ENCODE measurements at regions not wholly inside any gene's neighbourhood (a gene's known extent, or its start where the extent isn't known, plus 50 kb on each side); places are given as distances from the start of the nearest gene placed in this dataset.
A peak's percentile ranks its signal among the peaks of the same experiment; 100 is the strongest.
"Not testable (repeated sequence)": the region's sequence is repeated elsewhere in the genome, so short reads cannot be mapped to it uniquely, and the experiment has no call there.

- H3K36me3 ChIP-seq (ENCODE audit: control insufficient read depth in 1 of 2, insufficient read depth in 2 of 2, low read length in 2 of 2); H3K4me1 ChIP-seq (ENCODE audit: control insufficient read depth in 1 of 2, insufficient read depth in 2 of 2, low read length in 2 of 2); H3K4me3 ChIP-seq (ENCODE audit: low read depth in 1 of 2, low read length in 2 of 2); H3K9me3 ChIP-seq (ENCODE audit: control insufficient read depth in 1 of 2, low read length in 2 of 2); H3K27ac ChIP-seq (ENCODE audit: low read depth, low read length); H3K27me3 ChIP-seq (ENCODE audit: control insufficient read depth in 1 of 2, insufficient read depth in 2 of 2, low read length in 2 of 2); H3K9ac ChIP-seq (ENCODE audit: low read depth in 1 of 2, low read length in 2 of 2): not testable (repeated sequence)
Observed at GRCh38 chr1:244334315-244334714, 117.4 kb downstream of the ADSS2 start.

GRCh38 chr1:244334842-244335241 is 116.9 kb downstream of the ADSS2 start:
- H3K9ac ChIP-seq (ENCODE audit: low read depth in 1 of 2, low read length in 2 of 2); H3K9me3 ChIP-seq (ENCODE audit: control insufficient read depth in 1 of 2, low read length in 2 of 2); H3K27ac ChIP-seq (ENCODE audit: low read depth, low read length); H3K27me3 ChIP-seq (ENCODE audit: control insufficient read depth in 1 of 2, insufficient read depth in 2 of 2, low read length in 2 of 2); H3K4me1 ChIP-seq (ENCODE audit: control insufficient read depth in 1 of 2, insufficient read depth in 2 of 2, low read length in 2 of 2); H3K36me3 ChIP-seq (ENCODE audit: control insufficient read depth in 1 of 2, insufficient read depth in 2 of 2, low read length in 2 of 2); H3K4me3 ChIP-seq (ENCODE audit: low read depth in 1 of 2, low read length in 2 of 2): not testable (repeated sequence)

GRCh38 chr1:244335456-244335855 is 116.3 kb downstream of the ADSS2 start:
- no peaks in the 10 kb centered on the region for H3K36me3 ChIP-seq (ENCODE audit: control insufficient read depth in 1 of 2, insufficient read depth in 2 of 2, low read length in 2 of 2)
- H3K9ac ChIP-seq (ENCODE audit: low read depth in 1 of 2, low read length in 2 of 2) = no peak overlapping the region
- H3K9me3 ChIP-seq (ENCODE audit: control insufficient read depth in 1 of 2, low read length in 2 of 2) = no peaks in the 10 kb centered on the region
- peak overlapping the region in 1 of 2 donors; percentile 51 for H3K4me3 ChIP-seq (ENCODE audit: low read depth in 1 of 2, low read length in 2 of 2)
- H3K27ac ChIP-seq (ENCODE audit: low read depth, low read length) = no peak overlapping the region
- H3K27me3 ChIP-seq (ENCODE audit: control insufficient read depth in 1 of 2, insufficient read depth in 2 of 2, low read length in 2 of 2) = no peaks in the 10 kb centered on the region
- peaks cover 0 to 8% of the 10 kb centered on the region in 2 donors for H3K4me1 ChIP-seq (ENCODE audit: control insufficient read depth in 1 of 2, insufficient read depth in 2 of 2, low read length in 2 of 2)

GRCh38 chr1:244336232-244336899 is 115.3 kb downstream of the ADSS2 start:
- Histone ChIP-seq H3K9ac (ENCODE audit: low read depth in 1 of 2, low read length in 2 of 2) (no peak overlapping the region), H3K4me3 (ENCODE audit: low read depth in 1 of 2, low read length in 2 of 2) (no peak overlapping the region), H3K36me3 (ENCODE audit: control insufficient read depth in 1 of 2, insufficient read depth in 2 of 2, low read length in 2 of 2) (no peaks in the 10 kb centered on the region), H3K27ac (ENCODE audit: low read depth, low read length) (no peak overlapping the region), H3K27me3 (ENCODE audit: control insufficient read depth in 1 of 2, insufficient read depth in 2 of 2, low read length in 2 of 2) (no peaks in the 10 kb centered on the region), H3K4me1 (ENCODE audit: control insufficient read depth in 1 of 2, insufficient read depth in 2 of 2, low read length in 2 of 2) (peaks cover 3 to 9% of the 10 kb centered on the region in 2 donors), H3K9me3 (ENCODE audit: control insufficient read depth in 1 of 2, low read length in 2 of 2) (no peaks in the 10 kb centered on the region)

- H3K9me3 ChIP-seq (ENCODE audit: control insufficient read depth in 1 of 2, low read length in 2 of 2) = no peaks in the 10 kb centered on the region
- H3K9ac ChIP-seq (ENCODE audit: low read depth in 1 of 2, low read length in 2 of 2) = no peak overlapping the region
- H3K4me1 ChIP-seq (ENCODE audit: control insufficient read depth in 1 of 2, insufficient read depth in 2 of 2, low read length in 2 of 2) = peaks cover 10 to 17% of the 10 kb centered on the region in 2 donors
- H3K4me3 ChIP-seq (ENCODE audit: low read depth in 1 of 2, low read length in 2 of 2) = no peak overlapping the region
- H3K27ac ChIP-seq (ENCODE audit: low read depth, low read length) = no peak overlapping the region
- H3K27me3 ChIP-seq (ENCODE audit: control insufficient read depth in 1 of 2, insufficient read depth in 2 of 2, low read length in 2 of 2) = no peaks in the 10 kb centered on the region
- H3K36me3 ChIP-seq (ENCODE audit: control insufficient read depth in 1 of 2, insufficient read depth in 2 of 2, low read length in 2 of 2) = no peaks in the 10 kb centered on the region
Observed at GRCh38 chr1:244337839-244338238, 113.9 kb downstream of the ADSS2 start.

- H3K4me3 ChIP-seq (ENCODE audit: low read depth in 1 of 2, low read length in 2 of 2) = no peak overlapping the region
- H3K27ac ChIP-seq (ENCODE audit: low read depth, low read length) = no peak overlapping the region
- no peaks in the 10 kb centered on the region for H3K27me3 ChIP-seq (ENCODE audit: control insufficient read depth in 1 of 2, insufficient read depth in 2 of 2, low read length in 2 of 2)
- H3K36me3 ChIP-seq (ENCODE audit: control insufficient read depth in 1 of 2, insufficient read depth in 2 of 2, low read length in 2 of 2) = no peaks in the 10 kb centered on the region
- H3K4me1 ChIP-seq (ENCODE audit: control insufficient read depth in 1 of 2, insufficient read depth in 2 of 2, low read length in 2 of 2) = peaks cover 10 to 17% of the 10 kb centered on the region in 2 donors
- H3K9me3 ChIP-seq (ENCODE audit: control insufficient read depth in 1 of 2, low read length in 2 of 2) = no peaks in the 10 kb centered on the region
- H3K9ac ChIP-seq (ENCODE audit: low read depth in 1 of 2, low read length in 2 of 2) = no peak overlapping the region
Observed at GRCh38 chr1:244339073-244339692, 112.5 kb downstream of the ADSS2 start.

GRCh38 chr1:244339776-244340175 is 111.9 kb downstream of the ADSS2 start:
- H3K9ac ChIP-seq (ENCODE audit: low read depth in 1 of 2, low read length in 2 of 2) = no peak overlapping the region
- no peaks in the 10 kb centered on the region for H3K27me3 ChIP-seq (ENCODE audit: control insufficient read depth in 1 of 2, insufficient read depth in 2 of 2, low read length in 2 of 2)
- H3K9me3 ChIP-seq (ENCODE audit: control insufficient read depth in 1 of 2, low read length in 2 of 2) = no peaks in the 10 kb centered on the region
- H3K27ac ChIP-seq (ENCODE audit: low read depth, low read length) = no peak overlapping the region
- H3K4me3 ChIP-seq (ENCODE audit: low read depth in 1 of 2, low read length in 2 of 2) = no peak overlapping the region
- H3K4me1 ChIP-seq (ENCODE audit: control insufficient read depth in 1 of 2, insufficient read depth in 2 of 2, low read length in 2 of 2) = peaks cover 10 to 17% of the 10 kb centered on the region in 2 donors
- H3K36me3 ChIP-seq (ENCODE audit: control insufficient read depth in 1 of 2, insufficient read depth in 2 of 2, low read length in 2 of 2) = no peaks in the 10 kb centered on the region

- H3K4me3 ChIP-seq (ENCODE audit: low read depth in 1 of 2, low read length in 2 of 2) = no peak overlapping the region
- no peak overlapping the region for H3K27ac ChIP-seq (ENCODE audit: low read depth, low read length)
- peaks cover 10 to 14% of the 10 kb centered on the region in 2 donors for H3K4me1 ChIP-seq (ENCODE audit: control insufficient read depth in 1 of 2, insufficient read depth in 2 of 2, low read length in 2 of 2)
- no peaks in the 10 kb centered on the region for H3K36me3 ChIP-seq (ENCODE audit: control insufficient read depth in 1 of 2, insufficient read depth in 2 of 2, low read length in 2 of 2)
- H3K9ac ChIP-seq (ENCODE audit: low read depth in 1 of 2, low read length in 2 of 2) = no peak overlapping the region
- H3K9me3 ChIP-seq (ENCODE audit: control insufficient read depth in 1 of 2, low read length in 2 of 2) = no peaks in the 10 kb centered on the region
- H3K27me3 ChIP-seq (ENCODE audit: control insufficient read depth in 1 of 2, insufficient read depth in 2 of 2, low read length in 2 of 2) = no peaks in the 10 kb centered on the region
Observed at GRCh38 chr1:244340396-244340795, 111.3 kb downstream of the ADSS2 start.

- H3K9ac ChIP-seq (ENCODE audit: low read depth in 1 of 2, low read length in 2 of 2) = no peak overlapping the region
Observed at GRCh38 chr1:244341455-244342450, 110.0 kb downstream of the ADSS2 start.

GRCh38 chr1:244344001-244344400 is 107.7 kb downstream of the ADSS2 start:
- H3K27ac ChIP-seq (ENCODE audit: low read depth, low read length) = no peak overlapping the region
- H3K4me1 ChIP-seq (ENCODE audit: control insufficient read depth in 1 of 2, insufficient read depth in 2 of 2, low read length in 2 of 2) = peaks cover 22 to 27% of the 10 kb centered on the region in 2 donors
- H3K9ac ChIP-seq (ENCODE audit: low read depth in 1 of 2, low read length in 2 of 2) = no peak overlapping the region
- H3K4me3 ChIP-seq (ENCODE audit: low read depth in 1 of 2, low read length in 2 of 2) = no peak overlapping the region
- H3K27me3 ChIP-seq (ENCODE audit: control insufficient read depth in 1 of 2, insufficient read depth in 2 of 2, low read length in 2 of 2) = no peaks in the 10 kb centered on the region
- H3K36me3 ChIP-seq (ENCODE audit: control insufficient read depth in 1 of 2, insufficient read depth in 2 of 2, low read length in 2 of 2) = no peaks in the 10 kb centered on the region
- no peaks in the 10 kb centered on the region for H3K9me3 ChIP-seq (ENCODE audit: control insufficient read depth in 1 of 2, low read length in 2 of 2)

More at GRCh38 chr1:244341455-244342450, 110.0 kb downstream of the ADSS2 start:
- no peaks in the 10 kb centered on the region for H3K36me3 ChIP-seq (ENCODE audit: control insufficient read depth in 1 of 2, insufficient read depth in 2 of 2, low read length in 2 of 2)
- no peaks in the 10 kb centered on the region for H3K9me3 ChIP-seq (ENCODE audit: control insufficient read depth in 1 of 2, low read length in 2 of 2)
- no peak overlapping the region for H3K27ac ChIP-seq (ENCODE audit: low read depth, low read length)
- H3K27me3 ChIP-seq (ENCODE audit: control insufficient read depth in 1 of 2, insufficient read depth in 2 of 2, low read length in 2 of 2) = no peaks in the 10 kb centered on the region
- H3K4me3 ChIP-seq (ENCODE audit: low read depth in 1 of 2, low read length in 2 of 2) = no peak overlapping the region
- peaks cover 9 to 15% of the 10 kb centered on the region in 2 donors for H3K4me1 ChIP-seq (ENCODE audit: control insufficient read depth in 1 of 2, insufficient read depth in 2 of 2, low read length in 2 of 2)
